NCI-H82 treated with DMSO at 0.1 percent for 48 hours (cell line): ENCODE measurements at regions not wholly inside any gene's neighbourhood (a gene's known extent, or its start where the extent isn't known, plus 50 kb on each side); places are given as distances from the start of the nearest gene placed in this dataset.

Experiments used
- DNase-seq: peaks from one replicate; lab custom pipeline; 2025; ENCODE audit not compliant: unreplicated experiment; lab: John Stamatoyannopoulos, UW

- no peak for DNase-seq
Observed at GRCh38 chr2:192313773-192314172, 119.0 kb upstream of the TMEFF2 start.

GRCh38 chr2:192311701-192312460 lies 117.1 kb upstream of the TMEFF2 start:
- DNase-seq = no peak

DNA sequence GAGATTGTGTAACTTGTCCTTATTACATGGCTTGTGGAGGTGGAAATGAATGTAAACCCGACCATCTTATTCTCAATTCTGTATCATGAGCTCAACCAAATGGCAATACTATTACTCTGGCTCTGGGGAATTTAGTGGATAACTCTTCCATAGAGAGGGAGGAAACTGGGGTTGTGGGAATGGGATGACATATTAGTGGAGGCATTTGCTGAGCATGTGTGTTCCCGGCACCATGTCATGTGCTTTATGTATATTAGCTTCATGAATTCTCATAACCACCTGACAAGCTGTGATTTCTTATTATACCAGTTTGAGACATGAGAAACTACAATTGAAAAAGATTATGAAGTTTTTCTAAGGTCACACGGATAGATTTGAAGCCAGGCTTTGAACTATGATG lies 112.8 kb upstream of the TMEFF2 start:
- no peak for DNase-seq

- no peak for DNase-seq
Observed at GRCh38 chr2:192298664-192299063, 103.9 kb upstream of the TMEFF2 start.

GRCh38 chr2:192292478-192292877 lies 97.7 kb upstream of the TMEFF2 start:
- DNase-seq = no peak

DNA sequence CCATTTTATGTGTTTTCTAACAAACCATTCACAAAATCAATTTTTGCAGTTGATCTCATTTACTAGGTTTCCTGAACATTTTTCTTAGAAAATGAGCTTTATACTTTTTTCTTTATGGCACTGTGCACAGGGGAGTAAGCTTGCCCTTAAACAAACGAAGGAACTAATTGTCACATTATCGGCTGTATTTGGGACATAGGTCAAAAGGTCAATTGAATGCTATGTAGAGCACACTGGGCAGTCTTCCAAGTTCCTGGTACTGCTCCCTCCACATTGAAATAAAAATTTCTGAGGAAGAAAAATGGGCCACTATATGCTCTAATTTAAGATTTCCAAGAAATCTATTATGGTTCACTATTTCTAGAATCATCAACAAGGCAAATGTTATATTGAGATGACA lies 93.6 kb upstream of the TMEFF2 start:
- no peak for DNase-seq

DNA sequence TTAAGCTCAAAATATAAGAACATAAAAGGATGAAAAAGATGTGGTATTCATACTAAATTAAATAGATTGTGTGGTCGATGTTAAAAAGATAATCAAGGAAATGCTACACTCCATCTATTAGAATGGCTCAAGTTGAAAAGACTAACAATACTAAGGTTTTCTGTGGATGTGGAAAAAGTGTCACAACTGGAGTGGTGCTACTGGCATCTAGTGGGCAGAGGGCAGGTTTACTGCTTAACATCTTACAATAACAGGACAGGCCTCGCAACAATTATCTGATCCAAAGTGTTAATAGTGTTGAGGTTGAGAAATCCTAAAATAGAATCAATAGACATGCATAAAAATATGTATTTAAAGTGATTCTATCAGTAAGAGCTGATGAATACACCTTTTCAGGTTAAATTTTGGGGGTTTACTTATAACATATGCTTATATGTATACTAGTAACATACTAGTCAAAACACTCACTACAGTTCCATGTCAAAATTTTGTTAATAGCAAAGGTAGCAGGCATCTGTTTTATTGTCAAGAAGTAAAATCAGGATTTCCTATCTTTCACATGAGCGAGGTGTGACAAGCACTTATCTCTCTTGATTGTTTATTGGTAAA lies 91.5 kb upstream of the TMEFF2 start:
- peak; percentile 1 for DNase-seq

GRCh38 chr2:192283450-192283849 lies 88.7 kb upstream of the TMEFF2 start:
- DNase-seq = no peak

DNA sequence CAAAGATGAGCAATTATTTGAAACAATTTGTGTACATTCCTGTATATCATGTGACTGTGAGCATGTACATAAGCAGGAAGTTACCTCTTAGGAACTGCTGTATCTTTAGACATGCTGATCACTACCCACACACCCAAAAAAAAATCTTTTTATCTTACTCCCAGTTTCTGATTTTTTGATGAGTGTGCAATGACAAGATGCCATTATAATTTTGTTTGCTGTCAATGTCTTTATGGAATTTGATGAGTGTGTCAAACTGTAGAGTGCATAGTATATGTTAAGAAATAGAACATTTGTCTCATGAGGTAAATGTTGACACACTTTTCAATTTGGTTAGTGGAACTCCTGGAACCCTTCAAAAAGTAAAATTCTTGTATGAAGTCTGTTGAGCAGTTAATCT lies 84.0 kb upstream of the TMEFF2 start:
- DNase-seq = no peak

- no peak for DNase-seq
Observed at GRCh38 chr2:192277494-192278109, 82.9 kb upstream of the TMEFF2 start.

- no peak for DNase-seq
Observed at GRCh38 chr2:192275632-192276031, 80.9 kb upstream of the TMEFF2 start.

DNA sequence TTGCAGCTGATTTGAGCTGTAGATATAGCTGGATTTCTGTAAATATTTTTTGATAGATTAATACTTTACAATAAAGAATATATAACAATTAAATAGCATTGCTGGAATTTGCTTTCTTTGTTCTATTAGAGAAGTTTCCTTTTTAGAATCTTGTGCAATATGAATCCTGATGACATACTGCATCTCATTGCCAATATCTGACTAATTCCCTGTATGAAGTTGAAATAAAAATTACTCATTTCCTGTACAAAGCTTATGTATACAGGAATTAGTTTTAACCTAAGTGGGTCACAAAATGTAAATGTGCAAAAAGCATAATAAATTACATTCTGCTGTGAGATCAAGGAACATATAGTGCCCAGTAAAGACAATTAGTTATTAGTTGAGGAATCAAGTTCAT lies 72.8 kb upstream of the TMEFF2 start:
- no peak for DNase-seq

- no peak for DNase-seq
Observed at GRCh38 chr2:192265751-192266150, 71.0 kb upstream of the TMEFF2 start.

DNA sequence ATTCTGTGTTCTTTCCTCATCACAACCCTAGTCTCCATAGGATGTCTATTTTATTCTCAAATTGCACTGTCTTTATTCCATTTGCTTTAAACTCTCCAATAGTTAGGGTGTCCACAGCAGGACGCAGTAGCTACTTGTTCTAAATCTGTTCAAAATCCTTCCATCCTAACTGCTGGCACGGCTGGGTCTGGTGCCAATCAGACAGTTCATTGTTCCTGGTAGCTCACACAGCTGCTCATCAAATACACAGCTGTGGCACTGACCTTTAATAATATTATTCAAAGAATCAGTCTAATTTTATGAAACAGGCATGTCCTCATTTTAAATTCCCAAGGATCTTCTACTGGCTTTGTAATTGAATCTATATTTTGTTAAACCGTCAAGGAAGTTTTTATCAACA lies 59.7 kb upstream of the TMEFF2 start:
- DNase-seq = no peak

GRCh38 chr2:192253692-192254091 lies 59.0 kb upstream of the TMEFF2 start:
- DNase-seq = no peak

- DNase-seq = no peak
Observed at GRCh38 chr2:192250961-192251360, 56.2 kb upstream of the TMEFF2 start.

- no peak for DNase-seq
Observed at GRCh38 chr2:192247456-192247855, 52.7 kb upstream of the TMEFF2 start.

DNA sequence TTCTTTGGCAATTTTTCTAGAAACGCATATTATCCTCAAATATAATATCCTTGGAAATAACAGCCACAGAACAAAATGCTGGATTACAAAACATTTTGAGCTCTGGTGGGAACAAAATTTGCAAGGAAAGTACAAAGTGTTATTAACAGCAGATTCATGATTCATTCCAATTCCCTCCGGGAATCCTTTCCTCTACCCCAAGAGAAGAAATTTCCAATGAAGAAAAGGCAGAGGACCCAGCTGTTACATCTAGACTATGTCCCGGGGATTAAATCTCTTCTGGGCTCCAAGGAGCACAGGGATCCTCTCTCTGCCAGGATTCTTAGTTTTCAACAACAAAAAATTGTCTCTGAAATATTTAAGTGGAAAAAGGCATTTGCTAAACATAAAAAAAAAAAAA lies 51.6 kb upstream of the TMEFF2 start:
- no peak for DNase-seq

GRCh38 chr2:192245329-192245728 lies 50.6 kb upstream of the TMEFF2 start:
- DNase-seq = no peak
